ENCODE measurements at regions not wholly inside any gene's neighbourhood (a gene's known extent, or its start where the extent isn't known, plus 50 kb on each side); places are given as distances from the start of the nearest gene placed in this dataset.

GRCh38 chr2:150050036-150050435 lies 437.4 kb downstream of the RND3 start:
- Histone ChIP-seq H3F3A (ENCODE audit: insufficient read depth, low read length) (no peaks in the 10 kb centered on the region), H3K4me3 (ENCODE audit: low read depth, low read length, poor library complexity, severe bottlenecking) (no peak overlapping the region), H3K4me2 (ENCODE audit: low read length) (no peak overlapping the region), H3K27ac (ENCODE audit: low read depth, low read length, poor library complexity, severe bottlenecking) (no peak overlapping the region), H3K4me1 (ENCODE audit: insufficient read depth, low read length, severe bottlenecking) (no peaks in the 10 kb centered on the region), H3K9me2 (ENCODE audit: low read depth, low read length) (no peaks in the 10 kb centered on the region), H4K20me1 (ENCODE audit: insufficient read depth, low read length) (no peaks in the 10 kb centered on the region), H3K9me3 (ENCODE audit: low read length) (no peaks in the 10 kb centered on the region), H3K27me3 (ENCODE audit: insufficient read depth, low read length) (0 out of 2 replicates have a peak, but pooled peaks cover 5% of the 10 kb centered on the region), H2AFZ (ENCODE audit: low read length) (no peak overlapping the region), H3K79me2 (ENCODE audit: insufficient read depth, low read length) (no peaks in the 10 kb centered on the region), H3K36me3 (ENCODE audit: insufficient read depth, low read length) (no peaks in the 10 kb centered on the region), H3K9ac (ENCODE audit: low read length) (no peak overlapping the region)
- TF ChIP-seq EZH2 (IDR thresholded peaks at IDR 0.05; ENCODE audit: borderline replicate concordance, low read length) (no peak), CTCF (IDR thresholded peaks at IDR 0.05; ENCODE audit: low read length) (no peak)

- no peak for TF ChIP-seq EZH2 (IDR thresholded peaks at IDR 0.05; ENCODE audit: borderline replicate concordance, low read length)
- no peak for TF ChIP-seq CTCF (IDR thresholded peaks at IDR 0.05; ENCODE audit: low read length)
- H3K79me2 ChIP-seq (ENCODE audit: insufficient read depth, low read length), result no peaks in the 10 kb centered on the region
- H3K4me2 ChIP-seq (ENCODE audit: low read length), result no peak overlapping the region
- H3K27ac ChIP-seq (ENCODE audit: low read depth, low read length, poor library complexity, severe bottlenecking), result no peak overlapping the region
- no peak overlapping the region for H3K9ac ChIP-seq (ENCODE audit: low read length)
- H2AFZ ChIP-seq (ENCODE audit: low read length), result no peak overlapping the region
- H3K9me3 ChIP-seq (ENCODE audit: low read length), result no peaks in the 10 kb centered on the region
- H3K4me3 ChIP-seq (ENCODE audit: low read depth, low read length, poor library complexity, severe bottlenecking), result no peak overlapping the region
- H3K4me1 ChIP-seq (ENCODE audit: insufficient read depth, low read length, severe bottlenecking), result no peaks in the 10 kb centered on the region
- H4K20me1 ChIP-seq (ENCODE audit: insufficient read depth, low read length), result no peaks in the 10 kb centered on the region
- H3K27me3 ChIP-seq (ENCODE audit: insufficient read depth, low read length), result 0 out of 2 replicates have a peak, but pooled peaks cover 5% of the 10 kb centered on the region
- no peaks in the 10 kb centered on the region for H3F3A ChIP-seq (ENCODE audit: insufficient read depth, low read length)
- no peaks in the 10 kb centered on the region for H3K9me2 ChIP-seq (ENCODE audit: low read depth, low read length)
- H3K36me3 ChIP-seq (ENCODE audit: insufficient read depth, low read length), result no peaks in the 10 kb centered on the region
Observed at GRCh38 chr2:150047620-150048222, 439.7 kb downstream of the RND3 start.

- no peaks in the 10 kb centered on the region for H3F3A ChIP-seq (ENCODE audit: insufficient read depth, low read length)
- no peak overlapping the region for H3K4me2 ChIP-seq (ENCODE audit: low read length)
- no peak overlapping the region for H3K9ac ChIP-seq (ENCODE audit: low read length)
- H4K20me1 ChIP-seq (ENCODE audit: insufficient read depth, low read length), result no peaks in the 10 kb centered on the region
- no peaks in the 10 kb centered on the region for H3K9me2 ChIP-seq (ENCODE audit: low read depth, low read length)
- 0 out of 2 replicates have a peak, but pooled peaks cover 5% of the 10 kb centered on the region for H3K27me3 ChIP-seq (ENCODE audit: insufficient read depth, low read length)
- no peak overlapping the region for H2AFZ ChIP-seq (ENCODE audit: low read length)
- no peak for TF ChIP-seq CTCF (IDR thresholded peaks at IDR 0.05; ENCODE audit: low read length)
- TF ChIP-seq EZH2 (IDR thresholded peaks at IDR 0.05; ENCODE audit: borderline replicate concordance, low read length), result no peak
- no peak overlapping the region for H3K4me3 ChIP-seq (ENCODE audit: low read depth, low read length, poor library complexity, severe bottlenecking)
- no peaks in the 10 kb centered on the region for H3K4me1 ChIP-seq (ENCODE audit: insufficient read depth, low read length, severe bottlenecking)
- H3K27ac ChIP-seq (ENCODE audit: low read depth, low read length, poor library complexity, severe bottlenecking), result no peak overlapping the region
- H3K36me3 ChIP-seq (ENCODE audit: insufficient read depth, low read length), result no peaks in the 10 kb centered on the region
- H3K79me2 ChIP-seq (ENCODE audit: insufficient read depth, low read length), result no peaks in the 10 kb centered on the region
- no peaks in the 10 kb centered on the region for H3K9me3 ChIP-seq (ENCODE audit: low read length)
Observed at GRCh38 chr2:150046810-150047209, 440.7 kb downstream of the RND3 start.
